ENCODE measurements at regions not wholly inside any gene's neighbourhood (a gene's known extent, or its start where the extent isn't known, plus 50 kb on each side); places are given as distances from the start of the nearest gene placed in this dataset.

GRCh38 chr6:98310443-98310842 lies 523.9 kb upstream of the POU3F2 start:
- Histone ChIP-seq H3K27me3 (ENCODE audit: low read length) (no peaks in the 10 kb centered on the region), H3K79me2 (ENCODE audit: insufficient read depth, low read length) (no peaks in the 10 kb centered on the region), H3K36me3 (ENCODE audit: low read length) (no peaks in the 10 kb centered on the region), H3F3A (ENCODE audit: insufficient read depth) (no peaks in the 10 kb centered on the region), H3K9ac (ENCODE audit: low read length) (no peak overlapping the region), H4K20me1 (ENCODE audit: low read depth, low read length) (no peaks in the 10 kb centered on the region), H3K9me3 (ENCODE audit: insufficient read depth, low read length) (no peaks in the 10 kb centered on the region), H3K9me2 (replicated peaks; ENCODE audit: insufficient read depth, low read length) (no peaks in the 10 kb centered on the region), H2AFZ (ENCODE audit: low read depth, low read length, severe bottlenecking) (no peak overlapping the region), H3K4me3 (ENCODE audit: insufficient read depth, low read length, poor library complexity, severe bottlenecking) (no peak overlapping the region), H3K4me2 (ENCODE audit: low read depth, low read length, poor library complexity, severe bottlenecking) (no peak overlapping the region), H3K27ac (ENCODE audit: low read depth, low read length) (no peak overlapping the region)
- TF ChIP-seq CTCF (IDR thresholded peaks at IDR 0.05; ENCODE audit: insufficient read depth, low read length, poor library complexity, severe bottlenecking) = no peak
- no peak for TF ChIP-seq EZH2phosphoT487 (conservative IDR thresholded peaks at IDR 0.05; ENCODE audit: low read length)

- H3K9me3 ChIP-seq (ENCODE audit: insufficient read depth, low read length) = no peaks in the 10 kb centered on the region
- no peak overlapping the region for H3K4me3 ChIP-seq (ENCODE audit: insufficient read depth, low read length, poor library complexity, severe bottlenecking)
- no peak overlapping the region for H3K27ac ChIP-seq (ENCODE audit: low read depth, low read length)
- no peaks in the 10 kb centered on the region for H4K20me1 ChIP-seq (ENCODE audit: low read depth, low read length)
- no peaks in the 10 kb centered on the region for H3K27me3 ChIP-seq (ENCODE audit: low read length)
- no peaks in the 10 kb centered on the region for H3K9me2 ChIP-seq (replicated peaks; ENCODE audit: insufficient read depth, low read length)
- H3F3A ChIP-seq (ENCODE audit: insufficient read depth) = no peaks in the 10 kb centered on the region
- no peak overlapping the region for H3K4me2 ChIP-seq (ENCODE audit: low read depth, low read length, poor library complexity, severe bottlenecking)
- H2AFZ ChIP-seq (ENCODE audit: low read depth, low read length, severe bottlenecking) = no peak overlapping the region
- H3K36me3 ChIP-seq (ENCODE audit: low read length) = no peaks in the 10 kb centered on the region
- no peaks in the 10 kb centered on the region for H3K79me2 ChIP-seq (ENCODE audit: insufficient read depth, low read length)
- H3K9ac ChIP-seq (ENCODE audit: low read length) = no peak overlapping the region
- no peak for TF ChIP-seq EZH2phosphoT487 (conservative IDR thresholded peaks at IDR 0.05; ENCODE audit: low read length)
Measured at GRCh38 chr6:98323605-98324004, 510.8 kb upstream of the POU3F2 start.

- H3F3A ChIP-seq (ENCODE audit: insufficient read depth) = no peaks in the 10 kb centered on the region
- no peaks in the 10 kb centered on the region for H3K9me2 ChIP-seq (replicated peaks; ENCODE audit: insufficient read depth, low read length)
- no peaks in the 10 kb centered on the region for H3K36me3 ChIP-seq (ENCODE audit: low read length)
- no peaks in the 10 kb centered on the region for H3K79me2 ChIP-seq (ENCODE audit: insufficient read depth, low read length)
- H2AFZ ChIP-seq (ENCODE audit: low read depth, low read length, severe bottlenecking) = no peak overlapping the region
- no peaks in the 10 kb centered on the region for H3K27me3 ChIP-seq (ENCODE audit: low read length)
- H4K20me1 ChIP-seq (ENCODE audit: low read depth, low read length) = no peaks in the 10 kb centered on the region
- TF ChIP-seq CTCF (IDR thresholded peaks at IDR 0.05; ENCODE audit: insufficient read depth, low read length, poor library complexity, severe bottlenecking) = no peak
- H3K4me2 ChIP-seq (ENCODE audit: low read depth, low read length, poor library complexity, severe bottlenecking) = no peak overlapping the region
- no peak overlapping the region for H3K9ac ChIP-seq (ENCODE audit: low read length)
- no peaks in the 10 kb centered on the region for H3K9me3 ChIP-seq (ENCODE audit: insufficient read depth, low read length)
- H3K4me3 ChIP-seq (ENCODE audit: insufficient read depth, low read length, poor library complexity, severe bottlenecking) = no peak overlapping the region
- no peak overlapping the region for H3K27ac ChIP-seq (ENCODE audit: low read depth, low read length)
Measured at GRCh38 chr6:98324446-98324845, 509.9 kb upstream of the POU3F2 start.

- no peaks in the 10 kb centered on the region for H3K9me2 ChIP-seq (replicated peaks; ENCODE audit: insufficient read depth, low read length)
- no peaks in the 10 kb centered on the region for H4K20me1 ChIP-seq (ENCODE audit: low read depth, low read length)
- no peak for TF ChIP-seq EZH2phosphoT487 (conservative IDR thresholded peaks at IDR 0.05; ENCODE audit: low read length)
- no peak for TF ChIP-seq CTCF (IDR thresholded peaks at IDR 0.05; ENCODE audit: insufficient read depth, low read length, poor library complexity, severe bottlenecking)
- no peaks in the 10 kb centered on the region for H3K9me3 ChIP-seq (ENCODE audit: insufficient read depth, low read length)
- no peak overlapping the region for H3K27ac ChIP-seq (ENCODE audit: low read depth, low read length)
- no peak overlapping the region for H2AFZ ChIP-seq (ENCODE audit: low read depth, low read length, severe bottlenecking)
- no peaks in the 10 kb centered on the region for H3K27me3 ChIP-seq (ENCODE audit: low read length)
- H3K9ac ChIP-seq (ENCODE audit: low read length) = no peak overlapping the region
- H3K36me3 ChIP-seq (ENCODE audit: low read length) = no peaks in the 10 kb centered on the region
- H3K4me3 ChIP-seq (ENCODE audit: insufficient read depth, low read length, poor library complexity, severe bottlenecking) = no peak overlapping the region
- no peaks in the 10 kb centered on the region for H3F3A ChIP-seq (ENCODE audit: insufficient read depth)
- no peak overlapping the region for H3K4me2 ChIP-seq (ENCODE audit: low read depth, low read length, poor library complexity, severe bottlenecking)
- no peaks in the 10 kb centered on the region for H3K79me2 ChIP-seq (ENCODE audit: insufficient read depth, low read length)
Measured at GRCh38 chr6:98325366-98325765, 509.0 kb upstream of the POU3F2 start.
